HL-60 (cell line): ENCODE measurements at regions not wholly inside any gene's neighbourhood (a gene's known extent, or its start where the extent isn't known, plus 50 kb on each side); places are given as distances from the start of the nearest gene placed in this dataset.
"Not testable (repeated sequence)": the region's sequence is repeated elsewhere in the genome, so short reads cannot be mapped to it uniquely, and the experiment has no call there.

ENCODE experiments used
- DNase-seq, 2 experiments: peaks; one replicate each; pipeline ENCODE4 v3.0.0-alpha.2; 2010 to 2020; ENCODE audit warnings: low read depth in 1 of 2, low spot score in 1 of 2
- H3K27ac ChIP-seq: fragments of 250-450 bp; sonication (Bioruptor Pico); replicated peaks from 2 replicates; pipeline ENCODE4 v1.5.1; 2020; ENCODE audit warnings: mild to moderate bottlenecking, moderate library complexity
- H3K27me3 ChIP-seq: fragments of 250-450 bp; sonication (Bioruptor Pico); 2 replicates; pipeline ENCODE4 v1.5.1; 2021; ENCODE audit warnings: mild to moderate bottlenecking, moderate library complexity; ENCODE audit not compliant: insufficient read depth, poor library complexity, severe bottlenecking
- H3K4me3 ChIP-seq: replicated peaks from 2 replicates; pipeline ENCODE4 v1.5.1; 2011; ENCODE audit warnings: mild to moderate bottlenecking, control low read depth, low read length; ENCODE audit not compliant: insufficient read depth
- CTCF ChIP-seq: IDR thresholded peaks from one replicate; pipeline ENCODE4 v1.5.1; 2011; ENCODE audit warnings: low read length, control low read depth, inconsistent platforms; ENCODE audit not compliant: insufficient read depth
- GABPA ChIP-seq: IDR thresholded peaks from 2 replicates; pipeline ENCODE4 v1.6.1; 2012; ENCODE audit warnings: low read depth
- POLR2AphosphoS5 ChIP-seq: IDR thresholded peaks from 2 replicates; pipeline ENCODE4 v1.6.1; 2012; ENCODE audit warnings: low read depth
- REST ChIP-seq: IDR thresholded peaks from 2 replicates; pipeline ENCODE4 v1.6.1; 2012; ENCODE audit warnings: low read depth; ENCODE audit not compliant: insufficient replicate concordance
- SPI1 ChIP-seq: IDR thresholded peaks from 2 replicates; pipeline ENCODE4 v1.6.1; 2012; ENCODE audit warnings: low read depth, mild to moderate bottlenecking, borderline replicate concordance

- no peak for TF ChIP-seq POLR2AphosphoS5
- no peak for TF ChIP-seq CTCF
- no peak for TF ChIP-seq GABPA
- TF ChIP-seq SPI1 = no peak
- no peak for TF ChIP-seq REST
- Histone ChIP-seq H3K27ac (no peak overlapping the region), H3K27me3 (no peaks in the 10 kb centered on the region), H3K4me3 (no peak overlapping the region)
- no peak for DNase-seq
Measured at GRCh38 chr7:84921154-84921553, 265.7 kb downstream of the SEMA3D start.

GRCh38 chr7:84916973-84917372 is 269.9 kb downstream of the SEMA3D start:
- DNase-seq, H3K4me3 ChIP-seq, H3K27me3 ChIP-seq, H3K27ac ChIP-seq: not testable (repeated sequence)

GRCh38 chr7:84916161-84916560 is 270.7 kb downstream of the SEMA3D start:
- Histone ChIP-seq H3K27ac (no peak overlapping the region), H3K27me3 (no peaks in the 10 kb centered on the region), H3K4me3 (no peak overlapping the region)
- no peak for DNase-seq
- TF ChIP-seq GABPA (no peak), POLR2AphosphoS5 (no peak), CTCF (no peak), SPI1 (no peak), REST (no peak)

GRCh38 chr7:84914598-84914997 is 272.3 kb downstream of the SEMA3D start:
- TF ChIP-seq POLR2AphosphoS5 (no peak), GABPA (no peak)

GRCh38 chr7:84913731-84914130 is 273.1 kb downstream of the SEMA3D start:
- no peak overlapping the region for H3K27ac ChIP-seq
- no peaks in the 10 kb centered on the region for H3K27me3 ChIP-seq
- TF ChIP-seq POLR2AphosphoS5 (no peak), CTCF (no peak), REST (no peak), SPI1 (no peak), GABPA (no peak)
- DNase-seq = no peak
- H3K4me3 ChIP-seq = no peak overlapping the region

More at GRCh38 chr7:84914598-84914997, 272.3 kb downstream of the SEMA3D start:
- Histone ChIP-seq H3K27me3 (no peaks in the 10 kb centered on the region), H3K27ac (no peak overlapping the region), H3K4me3 (no peak overlapping the region)
- no peak for DNase-seq
